HS-27A (cell line): ENCODE measurements at regions not wholly inside any gene's neighbourhood (a gene's known extent, or its start where the extent isn't known, plus 50 kb on each side); places are given as distances from the start of the nearest gene placed in this dataset.

Experiments used
- DNase-seq: peaks from one replicate; pipeline ENCODE4 v3.0.0-alpha.2; 2012; ENCODE audit warnings: low read depth, missing footprints

DNA sequence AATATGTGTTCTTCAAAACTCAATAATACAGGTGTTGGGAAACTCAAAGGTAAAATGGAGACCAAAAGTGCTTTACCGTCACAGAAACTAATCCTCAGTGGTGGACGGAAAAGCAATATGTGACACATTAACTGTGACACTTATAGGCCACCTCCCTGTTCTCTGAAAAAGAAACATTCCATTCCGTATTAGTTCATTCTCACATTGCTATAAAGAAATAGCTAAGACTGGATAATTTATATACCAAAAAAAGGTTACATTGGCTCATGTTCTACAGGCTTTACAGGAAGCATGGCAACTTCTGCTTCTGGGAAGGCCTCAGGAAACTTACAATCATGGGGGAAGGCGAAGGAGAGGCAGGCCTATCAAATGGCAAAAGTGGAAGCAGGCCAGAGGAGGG is 435.3 kb upstream of the HTR2A start:
- no peak for DNase-seq

DNA sequence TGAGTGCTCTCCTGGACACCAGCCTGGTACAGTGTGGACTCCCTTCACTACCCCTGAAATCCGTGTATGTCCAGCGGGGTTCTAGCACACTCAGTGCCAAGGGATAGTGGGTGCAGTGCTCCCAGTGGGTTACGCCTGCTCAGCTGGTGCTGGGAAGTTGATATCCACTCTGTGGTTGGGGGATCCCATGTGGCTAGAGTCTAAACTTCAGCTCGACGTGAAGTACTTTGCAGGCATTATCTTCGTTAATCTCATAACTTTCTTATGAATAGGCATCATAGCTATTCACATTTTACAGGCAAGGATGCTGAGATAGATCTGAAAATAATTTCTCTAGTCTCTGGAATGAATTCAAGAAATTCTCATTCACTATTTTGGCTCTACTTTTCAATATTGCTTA is 433.2 kb upstream of the HTR2A start:
- no peak for DNase-seq

DNA sequence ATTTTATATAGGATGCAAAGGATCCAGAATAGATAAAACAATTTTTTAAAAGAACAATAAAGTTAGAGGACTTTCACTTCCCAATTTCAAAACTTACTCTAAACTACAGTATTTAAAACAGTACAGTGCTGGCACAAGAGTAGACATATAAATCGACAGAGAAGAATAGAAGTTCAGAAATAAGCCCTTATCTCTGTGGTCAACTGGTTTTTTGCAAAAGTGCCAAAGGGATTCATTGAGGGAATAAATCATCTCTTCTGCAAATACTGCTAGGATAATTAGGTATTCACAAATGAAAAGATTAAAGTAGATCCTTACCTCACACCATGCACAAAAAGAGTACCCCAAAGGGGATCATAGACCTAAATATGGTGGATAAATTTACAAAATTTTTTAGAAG is 431.0 kb upstream of the HTR2A start:
- DNase-seq: no peak

DNA sequence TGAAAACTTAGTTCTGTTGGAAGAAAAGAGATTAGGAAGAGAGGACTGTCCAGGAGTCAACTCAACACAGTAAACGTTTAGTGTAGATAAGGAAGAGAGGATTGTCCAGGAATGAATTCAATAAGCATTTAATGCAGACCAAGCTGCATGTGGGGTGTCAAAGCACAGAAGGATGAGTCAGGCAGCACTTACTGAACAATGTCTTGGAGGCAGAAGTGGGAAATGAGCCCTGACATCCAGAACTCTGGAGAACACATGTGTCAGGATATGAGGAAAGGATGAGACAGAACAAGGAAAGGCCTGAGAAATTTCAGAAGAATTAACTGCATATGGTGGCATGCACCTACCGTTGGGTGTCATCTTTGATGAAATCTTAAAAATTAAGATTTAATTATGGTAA is 429.2 kb upstream of the HTR2A start:
- DNase-seq: no peak

DNA sequence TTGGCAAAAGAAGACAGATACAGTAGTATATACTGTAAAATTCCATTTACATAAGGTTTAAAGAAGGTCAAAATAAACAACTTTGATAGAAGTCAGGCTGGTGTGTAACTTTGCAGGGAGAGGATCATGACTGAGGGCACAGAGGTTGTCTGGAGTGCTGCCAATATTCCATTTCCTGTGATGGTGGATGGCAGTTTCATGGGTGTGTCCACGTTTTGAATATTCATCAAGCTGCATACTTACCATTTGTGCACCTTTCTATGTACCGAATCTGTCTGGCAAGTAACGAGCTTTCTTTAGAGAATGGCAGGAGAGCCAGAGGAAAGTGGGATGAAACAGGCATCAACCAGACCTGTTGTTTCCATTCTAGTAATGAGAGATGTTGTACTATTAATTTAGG is 420.5 kb upstream of the HTR2A start:
- no peak for DNase-seq

DNA sequence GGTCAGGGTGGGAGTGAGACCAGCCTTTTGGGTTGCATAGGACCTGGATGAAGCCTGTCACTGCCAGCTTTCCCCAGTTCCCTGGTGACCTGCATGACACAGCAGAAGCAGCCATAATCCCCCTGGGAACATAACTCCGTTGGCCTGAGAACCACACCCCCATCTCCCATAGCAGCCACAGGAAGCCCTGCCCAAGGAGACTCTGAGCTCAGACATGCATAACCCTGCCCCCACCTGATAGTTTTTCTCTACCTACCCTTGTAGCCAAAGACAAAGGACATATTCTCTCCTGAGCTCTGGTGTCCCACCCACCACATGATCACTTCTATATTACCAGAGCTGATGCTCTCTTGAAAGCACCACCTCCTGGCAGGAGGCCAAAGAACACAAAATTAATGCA is 413.5 kb upstream of the HTR2A start:
- no peak for DNase-seq

DNA sequence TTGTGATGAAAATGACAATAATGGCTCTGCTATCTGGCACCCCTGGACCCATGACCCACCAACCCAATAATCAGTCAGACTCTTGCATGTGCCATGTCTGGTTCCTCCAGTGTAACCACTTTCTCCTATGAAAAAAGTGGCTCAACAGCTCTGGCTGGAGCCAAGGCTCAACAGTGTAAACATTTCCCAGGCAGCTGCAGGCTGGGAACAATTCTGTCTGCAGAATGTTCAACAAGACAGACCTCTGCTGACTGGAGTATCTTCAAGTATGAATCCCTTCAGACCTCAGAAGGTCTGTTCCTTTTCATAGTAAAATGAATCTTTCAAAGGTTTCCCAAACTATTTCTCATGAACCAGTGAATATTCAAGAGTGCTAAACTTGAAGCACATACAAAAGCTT is 410.1 kb upstream of the HTR2A start:
- no peak for DNase-seq

DNA sequence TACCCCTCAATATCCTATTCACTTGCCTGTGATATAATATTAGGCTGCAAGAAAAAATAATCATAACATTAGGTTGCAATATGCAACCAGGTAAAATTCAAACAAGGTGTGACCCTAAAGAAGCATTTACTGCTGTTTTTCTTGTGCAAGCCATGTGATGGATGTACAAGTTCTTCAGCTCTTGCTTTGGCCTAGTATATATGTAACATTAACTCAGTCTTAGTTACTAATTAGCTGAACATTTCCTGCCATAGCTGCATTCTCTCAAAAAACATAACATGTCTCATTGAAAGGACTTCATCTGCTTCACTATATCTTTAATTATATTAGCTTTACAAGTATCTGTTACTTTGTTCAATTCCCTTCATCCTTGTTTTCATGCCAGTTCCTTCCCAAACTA is 406.8 kb upstream of the HTR2A start:
- no peak for DNase-seq

DNA sequence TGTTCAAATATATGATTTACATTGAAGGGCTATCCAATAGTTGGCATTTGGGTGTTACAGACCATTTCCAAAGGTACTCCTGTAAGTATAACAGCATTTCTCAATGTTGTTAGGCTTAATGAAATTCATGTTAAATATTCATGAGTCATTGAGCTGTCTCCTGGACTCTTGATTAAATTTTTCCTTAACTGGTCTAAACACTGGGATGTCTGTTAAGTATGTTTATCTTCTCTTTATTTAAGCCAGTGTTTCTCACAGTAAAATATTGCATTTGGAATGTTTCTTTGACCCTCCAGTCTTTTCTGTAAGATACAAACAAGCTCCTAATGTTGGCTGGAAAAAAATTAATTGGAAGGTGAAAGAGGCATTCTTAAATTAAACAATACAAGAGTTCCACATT is 402.5 kb upstream of the HTR2A start:
- no peak for DNase-seq

DNA sequence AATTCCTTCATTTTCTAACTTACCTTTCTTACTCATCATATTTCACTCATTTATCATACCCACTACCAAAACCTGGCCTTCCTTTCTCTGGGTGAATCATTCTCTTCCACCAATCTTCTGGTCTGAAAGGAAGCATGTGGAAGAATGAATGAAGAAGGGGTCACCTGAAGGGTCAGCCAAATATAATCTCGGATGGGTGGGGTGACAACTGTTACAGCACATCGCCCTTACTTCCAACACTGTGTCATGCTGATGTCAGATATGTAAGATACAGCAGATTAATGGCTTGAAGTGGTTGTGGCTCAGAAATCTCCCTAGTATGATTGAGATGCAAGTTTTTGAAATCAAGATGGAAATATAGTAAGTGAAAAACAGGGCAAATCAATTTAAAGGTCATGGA is 401.7 kb upstream of the HTR2A start:
- DNase-seq: no peak

DNA sequence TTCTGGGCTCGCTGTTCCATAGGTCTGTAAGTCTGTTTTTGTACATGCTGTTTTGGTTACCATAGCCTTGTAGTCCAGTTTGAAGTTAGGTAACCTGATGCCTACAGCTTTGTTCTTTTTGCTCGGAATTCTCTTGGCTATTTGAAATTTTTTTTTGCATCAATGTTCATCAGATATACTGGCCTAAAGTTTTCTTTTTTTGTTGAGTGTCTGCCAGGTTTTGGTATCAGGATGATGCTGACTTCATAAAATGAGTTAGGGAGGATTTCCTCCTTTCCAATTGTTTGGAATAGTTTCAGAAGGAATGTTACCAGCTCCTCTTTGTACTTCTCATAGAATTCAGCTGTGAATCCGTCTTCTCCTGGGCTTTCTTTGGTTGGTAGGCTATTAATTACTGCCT is 397.8 kb upstream of the HTR2A start:
- DNase-seq: no peak

DNA sequence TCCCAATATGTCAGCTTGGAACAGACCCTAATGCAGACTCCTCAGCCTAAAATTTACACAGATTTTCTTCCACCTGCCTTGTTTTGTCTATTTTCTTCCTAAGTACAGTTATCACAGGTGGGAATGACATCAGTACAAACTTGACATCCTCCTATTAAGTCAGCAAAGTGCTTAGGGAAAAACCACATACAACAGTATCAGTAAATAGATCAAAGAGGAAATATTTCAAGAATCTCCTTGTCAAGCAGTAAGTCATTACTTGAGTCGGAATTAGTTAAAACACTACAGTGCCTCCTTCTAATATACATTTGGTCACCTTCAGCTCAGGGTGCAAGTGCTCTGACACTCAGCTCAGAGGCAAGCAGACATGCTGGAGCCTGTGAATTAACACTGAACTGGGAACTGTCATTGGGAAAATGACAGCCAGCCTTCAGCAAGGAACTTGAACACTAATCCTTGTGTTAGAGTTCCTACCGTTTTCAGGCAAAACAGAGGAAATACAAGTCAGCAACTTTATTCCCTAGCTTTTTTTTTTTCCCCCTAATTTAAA is 394.3 kb upstream of the HTR2A start:
- DNase-seq: no peak

DNA sequence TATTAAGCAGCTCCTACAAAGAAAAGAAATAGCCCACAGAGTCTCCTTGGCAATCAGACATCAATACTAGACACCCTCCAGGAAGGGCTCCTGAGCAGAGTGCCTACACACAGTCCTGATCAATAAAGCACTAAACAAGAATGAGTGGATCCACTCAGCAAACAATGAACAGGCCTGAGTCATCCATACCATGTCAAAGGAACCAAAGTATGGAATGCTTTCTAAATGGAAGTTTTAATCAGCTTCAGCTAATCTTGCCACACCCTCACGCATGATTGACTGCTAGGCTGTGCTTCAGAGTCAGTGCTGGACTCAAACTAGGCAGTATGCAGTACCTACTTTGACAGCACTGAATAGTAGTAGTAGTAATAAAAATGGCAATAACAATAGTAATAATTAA is 392.7 kb upstream of the HTR2A start:
- DNase-seq: no peak

DNA sequence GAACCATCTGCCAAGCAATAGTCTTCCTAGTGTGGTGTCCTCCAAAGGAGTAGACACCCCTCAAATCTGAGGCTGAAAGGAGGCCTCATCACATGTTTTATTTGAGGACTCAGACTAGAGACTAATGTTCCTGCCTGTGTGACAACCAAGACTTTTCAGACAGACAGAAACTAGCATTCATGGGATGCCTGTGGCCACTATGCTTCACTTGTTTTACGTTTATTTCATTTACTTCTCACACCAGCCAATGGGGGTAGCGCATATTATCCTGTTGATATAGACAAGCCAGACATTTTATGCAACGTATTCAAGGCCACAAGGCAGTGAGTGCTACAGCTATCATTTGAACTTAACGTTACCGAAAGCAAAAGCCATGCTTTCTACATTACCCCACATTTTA is 391.7 kb upstream of the HTR2A start:
- DNase-seq: no peak

DNA sequence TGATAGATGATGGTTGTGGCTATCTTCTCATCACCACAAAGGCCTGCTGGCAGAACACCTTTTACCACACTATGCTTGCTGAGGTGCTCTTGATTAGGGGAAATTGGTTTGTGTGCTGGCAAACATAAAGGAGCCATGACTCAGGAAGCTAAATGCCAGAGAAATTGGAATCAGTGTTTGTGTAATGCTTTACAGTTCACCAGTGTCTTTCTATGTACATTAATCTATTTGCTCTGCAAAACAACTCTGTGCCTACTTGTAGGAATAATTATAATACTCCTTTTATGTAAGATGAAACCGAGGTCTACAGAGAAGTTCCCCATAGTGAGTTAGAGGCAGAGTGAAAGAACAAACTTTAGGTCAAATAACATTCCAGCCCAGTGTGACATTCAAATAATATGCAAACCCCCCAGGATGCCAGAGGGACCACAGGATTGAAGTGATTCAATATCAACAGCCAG is 390.5 kb upstream of the HTR2A start:
- DNase-seq: no peak

DNA sequence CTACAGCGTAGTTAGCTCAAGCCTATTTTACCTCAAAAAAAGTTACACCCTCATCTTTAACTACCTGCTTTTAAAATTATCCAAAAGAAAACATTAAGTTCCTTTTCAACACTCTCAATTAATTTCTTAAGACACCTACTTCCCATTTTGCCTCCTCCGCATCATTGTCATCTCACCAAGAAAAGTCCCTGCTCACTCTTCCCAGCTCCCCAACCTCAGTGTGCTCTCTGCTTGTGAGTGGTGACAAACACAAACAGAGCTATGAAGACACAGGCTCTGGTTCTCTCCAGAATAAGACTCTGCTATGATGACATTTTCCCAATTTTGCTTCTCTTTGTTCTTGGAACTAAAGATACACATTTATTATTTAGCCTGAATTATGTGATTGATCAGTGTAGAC is 385.1 kb upstream of the HTR2A start:
- DNase-seq: no peak

DNA sequence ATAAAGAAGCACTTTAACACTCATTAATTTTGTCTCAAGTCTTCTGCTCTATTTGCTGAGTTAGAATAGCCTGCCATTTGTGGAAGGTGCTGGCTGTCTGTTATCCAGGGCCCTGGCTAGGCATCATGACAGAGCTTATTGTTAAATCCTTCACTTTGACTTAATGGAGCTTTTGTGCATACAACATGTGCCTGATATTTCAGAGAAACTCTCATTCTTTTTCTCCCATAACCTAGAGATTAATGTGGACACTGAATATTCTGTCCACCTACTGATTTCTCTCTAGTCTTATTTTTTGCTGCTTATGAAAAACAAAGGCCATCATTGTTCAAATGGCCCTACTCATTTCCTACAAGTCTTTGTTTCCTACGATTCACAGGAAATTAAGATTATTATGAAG is 383.1 kb upstream of the HTR2A start:
- DNase-seq: no peak

DNA sequence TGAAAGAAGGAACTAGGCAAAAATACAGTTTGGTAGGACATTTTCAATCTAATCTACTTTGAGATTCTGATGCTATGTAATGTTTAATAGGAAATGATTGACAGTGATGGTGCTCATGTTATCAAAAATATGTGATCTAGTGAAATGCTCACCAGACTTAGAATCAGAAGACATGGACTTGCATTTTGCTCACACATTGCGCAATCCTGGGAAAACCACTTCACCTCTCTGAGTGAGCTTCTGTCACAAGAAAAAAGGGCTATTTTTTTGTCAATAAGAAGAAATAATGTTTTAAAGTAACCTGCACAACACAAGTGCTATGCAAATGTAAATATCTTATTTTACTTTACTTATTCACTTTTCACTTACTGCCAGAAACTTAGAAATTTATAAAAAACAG is 380.9 kb upstream of the HTR2A start:
- no peak for DNase-seq

DNA sequence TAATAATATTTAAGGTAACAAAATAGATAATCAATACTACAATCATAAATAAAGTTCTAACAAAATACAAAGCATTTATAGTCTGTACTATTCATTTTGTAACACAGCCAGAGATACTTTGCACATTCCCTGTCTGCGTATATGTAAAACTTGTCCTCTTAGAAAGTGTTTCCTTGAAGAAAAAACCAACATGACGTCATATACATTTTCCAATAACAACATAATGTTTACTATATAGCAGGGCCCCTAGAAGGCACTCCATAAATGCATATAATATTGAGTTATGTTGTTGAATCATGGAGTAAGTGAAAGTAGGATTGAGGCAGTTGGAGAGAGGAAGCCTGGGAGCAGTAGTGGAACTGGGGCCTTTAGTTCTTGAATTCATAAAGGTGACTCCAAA is 371.4 kb upstream of the HTR2A start:
- DNase-seq: no peak

DNA sequence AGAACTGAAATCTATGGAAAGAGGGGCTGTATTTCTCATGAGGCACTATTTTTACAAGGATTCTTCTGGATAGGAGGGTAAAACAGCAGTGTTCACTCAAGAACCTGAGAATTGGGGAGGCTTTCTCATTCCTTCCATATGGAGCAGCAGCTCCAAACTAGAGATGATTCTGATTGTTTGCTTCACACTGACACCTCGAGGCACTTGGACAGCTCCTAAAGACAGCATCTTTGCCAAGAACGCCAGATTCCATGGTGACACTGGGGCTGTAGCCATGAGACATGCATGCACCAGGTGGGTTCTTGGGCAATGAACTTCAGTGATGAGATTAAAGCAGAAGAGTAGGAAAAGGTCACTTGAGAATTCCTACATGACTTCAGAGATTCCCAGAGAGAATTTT is 361.5 kb upstream of the HTR2A start:
- DNase-seq: no peak

DNA sequence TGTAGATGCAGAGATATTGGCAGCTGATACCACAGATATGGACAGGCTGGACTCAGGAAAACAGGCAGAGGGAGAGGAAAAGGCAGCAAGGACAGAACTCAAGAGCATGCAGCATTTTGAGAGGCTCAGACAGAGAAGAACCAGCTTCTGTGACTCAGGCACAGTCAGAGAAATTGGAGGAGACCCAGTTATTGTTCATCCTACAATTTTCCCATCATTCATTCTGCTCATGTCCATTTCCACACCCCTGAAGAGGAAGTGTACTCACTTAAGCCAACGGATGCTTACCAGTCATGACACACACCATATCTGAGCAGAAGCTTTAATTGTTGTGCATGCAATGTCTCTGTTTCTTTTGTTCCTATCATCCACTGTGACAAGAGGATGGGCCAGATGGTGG is 359.8 kb upstream of the HTR2A start:
- no peak for DNase-seq

DNA sequence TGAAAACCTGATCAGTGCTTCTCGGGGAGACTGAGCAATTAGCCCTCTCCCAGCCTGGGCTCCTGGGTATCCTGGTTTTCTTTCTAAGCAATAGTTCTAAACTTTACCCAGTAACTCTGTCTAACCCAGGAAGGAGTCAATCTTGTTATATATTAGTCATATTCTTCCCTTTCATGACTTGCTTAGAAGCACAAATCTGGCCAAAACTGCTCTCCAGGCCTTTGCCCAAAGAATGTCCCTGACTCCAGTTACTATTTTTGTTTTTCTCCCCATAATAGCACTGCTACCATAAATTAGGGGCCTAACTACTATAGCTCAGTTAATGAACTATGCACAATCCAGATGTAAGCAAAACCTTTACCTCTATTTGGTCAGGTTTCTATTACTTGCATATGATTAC is 355.8 kb upstream of the HTR2A start:
- no peak for DNase-seq

DNA sequence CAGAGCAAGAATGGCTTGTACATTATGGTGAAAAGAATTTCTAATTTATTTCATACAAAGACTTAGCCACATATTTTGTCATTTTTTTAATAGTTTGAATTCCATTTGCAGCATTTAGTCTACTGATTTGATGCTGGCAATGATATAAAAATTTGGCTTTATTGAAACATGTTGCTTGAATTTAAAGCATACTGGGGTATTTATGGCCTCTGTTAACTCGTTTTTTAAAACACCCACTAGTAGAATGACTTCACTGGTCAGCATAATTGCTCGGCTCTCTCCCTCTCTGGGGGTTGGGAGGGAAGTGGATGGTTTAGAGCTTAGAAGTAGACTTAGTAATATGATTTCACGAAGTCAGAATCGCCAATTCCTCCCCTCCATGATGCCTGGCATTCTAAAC is 354.9 kb upstream of the HTR2A start:
- no peak for DNase-seq

DNA sequence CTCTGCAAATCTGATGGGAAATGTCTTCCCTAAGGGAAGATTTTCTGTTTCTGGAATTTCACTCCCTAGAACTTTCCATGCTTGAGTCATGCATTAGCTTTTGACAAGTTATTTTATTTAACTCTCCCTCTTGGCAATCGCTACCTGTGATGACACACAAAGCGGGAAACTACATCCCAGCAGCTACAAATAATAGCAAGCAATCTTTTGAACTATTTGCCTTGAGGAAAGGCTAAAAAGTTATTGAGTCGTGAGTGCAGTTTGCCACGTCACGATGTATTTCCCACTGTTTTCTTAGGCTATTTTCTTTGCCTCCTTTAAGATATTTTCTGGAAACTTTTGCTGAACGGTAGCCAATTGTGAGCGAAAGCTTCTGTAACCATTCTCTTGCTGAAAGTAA is 353.3 kb upstream of the HTR2A start:
- no peak for DNase-seq

DNA sequence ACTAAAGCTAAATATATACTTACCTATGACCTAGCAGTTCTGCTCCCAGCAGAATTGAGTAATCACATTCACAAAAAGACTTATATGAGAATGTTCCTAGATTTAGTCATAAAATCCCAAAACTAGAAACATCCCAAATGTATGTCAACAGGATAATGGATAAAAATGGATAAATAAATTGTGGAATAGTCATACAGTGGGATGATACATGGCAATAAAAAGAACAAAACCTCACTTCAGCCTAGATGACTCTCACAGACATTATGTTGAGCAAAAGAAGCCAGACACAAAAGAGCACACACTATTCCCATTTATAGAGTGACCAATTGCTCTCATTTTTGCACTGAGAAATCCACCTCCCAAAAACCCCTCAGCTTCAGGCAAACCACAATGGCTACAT is 352.4 kb upstream of the HTR2A start:
- no peak for DNase-seq
